AML-193 (cell line): ENCODE measurements at regions not wholly inside any gene's neighbourhood (a gene's known extent, or its start where the extent isn't known, plus 50 kb on each side); places are given as distances from the start of the nearest gene placed in this dataset.

Experiments used
- DNase-seq, 2 experiments: peaks; one replicate each; lab custom pipeline; 2025; lab: John Stamatoyannopoulos, UW

- DNase-seq, result no peak
Observed at GRCh38 chr7:128167791-128168666, 73.0 kb upstream of the LEP start.

- DNase-seq, result no peak
Observed at GRCh38 chr7:128168667-128169210, 72.3 kb upstream of the LEP start.

- no peak for DNase-seq
Observed at GRCh38 chr7:128170461-128170860, 70.6 kb upstream of the LEP start.

GRCh38 chr7:128171342-128171918 is 69.6 kb upstream of the LEP start:
- DNase-seq, result no peak

- no peak for DNase-seq
Observed at GRCh38 chr7:128172151-128172550, 68.9 kb upstream of the LEP start.

GRCh38 chr7:128172963-128173362 is 68.1 kb upstream of the LEP start:
- no peak for DNase-seq

GRCh38 chr7:128174386-128174785 is 66.7 kb upstream of the LEP start:
- DNase-seq, result no peak

GRCh38 chr7:128176696-128177095 is 64.4 kb upstream of the LEP start:
- no peak for DNase-seq

GRCh38 chr7:128177768-128178550 is 63.1 kb upstream of the LEP start:
- no peak for DNase-seq

- no peak for DNase-seq
Observed at GRCh38 chr7:128178611-128179010, 62.5 kb upstream of the LEP start.

GRCh38 chr7:128188396-128189230 is 52.5 kb upstream of the LEP start:
- no peak for DNase-seq

GRCh38 chr7:128189231-128189930 is 51.7 kb upstream of the LEP start:
- no peak for DNase-seq

- no peak for DNase-seq
Observed at GRCh38 chr7:128190051-128190647, 50.9 kb upstream of the LEP start.

GRCh38 chr7:128191136-128191844 is 49.8 kb upstream of the LEP start:
- no peak for DNase-seq
